ENCODE measurements at regions not wholly inside any gene's neighbourhood (a gene's known extent, or its start where the extent isn't known, plus 50 kb on each side); places are given as distances from the start of the nearest gene placed in this dataset.

- CTCF ChIA-PET, result no interaction called here
- H3K4me3 ChIP-seq (replicated peaks in 1 of 2; ENCODE audit: low read depth in 1 of 2, low read length in 2 of 2), result no peak overlapping the region
- H3K9me3 ChIP-seq (ENCODE audit: control insufficient read depth in 1 of 2, insufficient read depth in 1 of 2, low read depth in 1 of 2, low read length in 2 of 2), result no peaks in the 10 kb centered on the region
- no peak overlapping the region for H3K27ac ChIP-seq (ENCODE audit: low read depth, low read length)
- ATAC-seq (no peak), DNase-seq (ENCODE audit: low read depth, low spot score) (no peak)
- POLR2A ChIA-PET, result no interaction called here
- RAD21 ChIA-PET (ENCODE audit: low non-redundant PET in 1 of 2, low total read pairs in 2 of 2, uncharacterized antibody in 2 of 2, unreplicated experiment in 2 of 2), result no interaction called here
- no peak overlapping the region for H3K4me2 ChIP-seq (ENCODE audit: low read length)
- H4K20me1 ChIP-seq (ENCODE audit: insufficient read depth), result no peaks in the 10 kb centered on the region
- H3K4me1 ChIP-seq (ENCODE audit: control insufficient read depth in 1 of 2, insufficient read depth in 2 of 2, low read length in 2 of 2), result no peaks in the 10 kb centered on the region
- H3K9me2 ChIP-seq (ENCODE audit: insufficient read depth), result no peaks in the 10 kb centered on the region
- TF ChIP-seq CBX3 (IDR thresholded peaks at IDR 0.05; ENCODE audit: low read depth) (no peak), CEBPB (IDR thresholded peaks at IDR 0.05; ENCODE audit: low read depth) (no peak), ELF1 (IDR thresholded peaks at IDR 0.05; ENCODE audit: borderline replicate concordance, low read depth) (no peak), EZH2 (IDR thresholded peaks at IDR 0.05) (no peak), SIN3A (IDR thresholded peaks at IDR 0.05; ENCODE audit: low read depth) (no peak), ZNF274 (IDR thresholded peaks at IDR 0.05; ENCODE audit: low read depth, low read length) (no peak), POLR2A (IDR thresholded peaks at IDR 0.05; ENCODE audit: borderline replicate concordance, extremely low read depth, insufficient read depth, insufficient read length) (no peak), POLR2AphosphoS5 (IDR thresholded peaks at IDR 0.05; ENCODE audit: low read depth, low read length) (no peak)
- TF ChIP-seq, protein P1, sequence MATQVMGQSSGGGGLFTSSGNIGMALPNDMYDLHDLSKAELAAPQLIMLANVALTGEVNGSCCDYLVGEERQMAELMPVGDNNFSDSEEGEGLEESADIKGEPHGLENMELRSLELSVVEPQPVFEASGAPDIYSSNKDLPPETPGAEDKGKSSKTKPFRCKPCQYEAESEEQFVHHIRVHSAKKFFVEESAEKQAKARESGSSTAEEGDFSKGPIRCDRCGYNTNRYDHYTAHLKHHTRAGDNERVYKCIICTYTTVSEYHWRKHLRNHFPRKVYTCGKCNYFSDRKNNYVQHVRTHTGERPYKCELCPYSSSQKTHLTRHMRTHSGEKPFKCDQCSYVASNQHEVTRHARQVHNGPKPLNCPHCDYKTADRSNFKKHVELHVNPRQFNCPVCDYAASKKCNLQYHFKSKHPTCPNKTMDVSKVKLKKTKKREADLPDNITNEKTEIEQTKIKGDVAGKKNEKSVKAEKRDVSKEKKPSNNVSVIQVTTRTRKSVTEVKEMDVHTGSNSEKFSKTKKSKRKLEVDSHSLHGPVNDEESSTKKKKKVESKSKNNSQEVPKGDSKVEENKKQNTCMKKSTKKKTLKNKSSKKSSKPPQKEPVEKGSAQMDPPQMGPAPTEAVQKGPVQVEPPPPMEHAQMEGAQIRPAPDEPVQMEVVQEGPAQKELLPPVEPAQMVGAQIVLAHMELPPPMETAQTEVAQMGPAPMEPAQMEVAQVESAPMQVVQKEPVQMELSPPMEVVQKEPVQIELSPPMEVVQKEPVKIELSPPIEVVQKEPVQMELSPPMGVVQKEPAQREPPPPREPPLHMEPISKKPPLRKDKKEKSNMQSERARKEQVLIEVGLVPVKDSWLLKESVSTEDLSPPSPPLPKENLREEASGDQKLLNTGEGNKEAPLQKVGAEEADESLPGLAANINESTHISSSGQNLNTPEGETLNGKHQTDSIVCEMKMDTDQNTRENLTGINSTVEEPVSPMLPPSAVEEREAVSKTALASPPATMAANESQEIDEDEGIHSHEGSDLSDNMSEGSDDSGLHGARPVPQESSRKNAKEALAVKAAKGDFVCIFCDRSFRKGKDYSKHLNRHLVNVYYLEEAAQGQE (IDR thresholded peaks at IDR 0.05; ENCODE audit: low read depth), result no peak
- TF ChIP-seq, protein P2, sequence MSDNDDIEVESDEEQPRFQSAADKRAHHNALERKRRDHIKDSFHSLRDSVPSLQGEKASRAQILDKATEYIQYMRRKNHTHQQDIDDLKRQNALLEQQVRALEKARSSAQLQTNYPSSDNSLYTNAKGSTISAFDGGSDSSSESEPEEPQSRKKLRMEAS (IDR thresholded peaks at IDR 0.05), result no peak
- no peaks in the 10 kb centered on the region for H3K27me3 ChIP-seq (ENCODE audit: insufficient read depth, low read length)
- H3K9ac ChIP-seq (ENCODE audit: low read length), result no peak overlapping the region
- H3K79me2 ChIP-seq (ENCODE audit: insufficient read depth, low read length), result no peaks in the 10 kb centered on the region
- H3K36me3 ChIP-seq (ENCODE audit: control insufficient read depth in 1 of 2, insufficient read depth in 2 of 2, low read length in 2 of 2), result no peaks in the 10 kb centered on the region
- BruUV-seq (replicated peaks), result no TSS peak
- no peak overlapping the region for H2AFZ ChIP-seq (ENCODE audit: low read depth, low read length, poor library complexity, severe bottlenecking)
- intact Hi-C loops (cut with micrococcal nuclease), result no loop called here
Observed at GRCh38 chr5:107058803-107059202, 611.9 kb downstream of the EFNA5 start.

All from HCT116 (cell line).